ENCODE measurements at regions not wholly inside any gene's neighbourhood (a gene's known extent, or its start where the extent isn't known, plus 50 kb on each side); places are given as distances from the start of the nearest gene placed in this dataset.

GRCh38 chr9:105854026-105854782 lies 159.9 kb downstream of the TMEM38B start:
- TF ChIP-seq, protein P1, sequence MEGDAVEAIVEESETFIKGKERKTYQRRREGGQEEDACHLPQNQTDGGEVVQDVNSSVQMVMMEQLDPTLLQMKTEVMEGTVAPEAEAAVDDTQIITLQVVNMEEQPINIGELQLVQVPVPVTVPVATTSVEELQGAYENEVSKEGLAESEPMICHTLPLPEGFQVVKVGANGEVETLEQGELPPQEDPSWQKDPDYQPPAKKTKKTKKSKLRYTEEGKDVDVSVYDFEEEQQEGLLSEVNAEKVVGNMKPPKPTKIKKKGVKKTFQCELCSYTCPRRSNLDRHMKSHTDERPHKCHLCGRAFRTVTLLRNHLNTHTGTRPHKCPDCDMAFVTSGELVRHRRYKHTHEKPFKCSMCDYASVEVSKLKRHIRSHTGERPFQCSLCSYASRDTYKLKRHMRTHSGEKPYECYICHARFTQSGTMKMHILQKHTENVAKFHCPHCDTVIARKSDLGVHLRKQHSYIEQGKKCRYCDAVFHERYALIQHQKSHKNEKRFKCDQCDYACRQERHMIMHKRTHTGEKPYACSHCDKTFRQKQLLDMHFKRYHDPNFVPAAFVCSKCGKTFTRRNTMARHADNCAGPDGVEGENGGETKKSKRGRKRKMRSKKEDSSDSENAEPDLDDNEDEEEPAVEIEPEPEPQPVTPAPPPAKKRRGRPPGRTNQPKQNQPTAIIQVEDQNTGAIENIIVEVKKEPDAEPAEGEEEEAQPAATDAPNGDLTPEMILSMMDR (conservative IDR thresholded peaks at IDR 0.05; ENCODE audit: low read depth) = no peak
- CTCF ChIA-PET = interaction anchor here (0.6 to 2.3 kb wide), 2 partner anchors 12 to 1013 kb away, joined by 3 to 10 read pairs; no protein-coding TSS in a partner anchor
- H3K27ac ChIP-seq = no peak overlapping the region
- POLR2A ChIA-PET (ENCODE audit: low non-redundant PET) = no interaction called here
- no peak for DNase-seq (ENCODE audit: low spot score)

GRCh38 chr9:105854783-105855724 lies 160.7 kb downstream of the TMEM38B start:
- CTCF ChIA-PET = interaction anchor here (0.5 to 2.3 kb wide), 4 partner anchors 13 to 1881 kb away, joined by 3 to 10 read pairs (median 4); no protein-coding TSS in a partner anchor
- no peak for DNase-seq (ENCODE audit: low spot score)
- no peak overlapping the region for H3K27ac ChIP-seq
- TF ChIP-seq, protein P1 (conservative IDR thresholded peaks at IDR 0.05; ENCODE audit: low read depth) = no peak
- POLR2A ChIA-PET (ENCODE audit: low non-redundant PET) = no interaction called here

- DNase-seq (ENCODE audit: low spot score) = no peak
- TF ChIP-seq, protein P1 (conservative IDR thresholded peaks at IDR 0.05; ENCODE audit: low read depth) = no peak
- ChIA-PET CTCF (interaction anchor here (0.9 to 2.3 kb wide), 2 partner anchors 14 to 53 kb away, joined by 3 to 10 read pairs; no protein-coding TSS in a partner anchor), POLR2A (ENCODE audit: low non-redundant PET) (no interaction called here)
- H3K27ac ChIP-seq = no peak overlapping the region
These were observed 161.6 kb downstream of the TMEM38B start for GRCh38 chr9:105855987-105856386.

GRCh38 chr9:105858006-105858690 lies 163.8 kb downstream of the TMEM38B start:
- ChIA-PET CTCF (no interaction called here), POLR2A (ENCODE audit: low non-redundant PET) (no interaction called here)
- no peak for DNase-seq (ENCODE audit: low spot score)
- TF ChIP-seq, protein P1 (conservative IDR thresholded peaks at IDR 0.05; ENCODE audit: low read depth) = no peak
- H3K27ac ChIP-seq = no peak overlapping the region

DNA sequence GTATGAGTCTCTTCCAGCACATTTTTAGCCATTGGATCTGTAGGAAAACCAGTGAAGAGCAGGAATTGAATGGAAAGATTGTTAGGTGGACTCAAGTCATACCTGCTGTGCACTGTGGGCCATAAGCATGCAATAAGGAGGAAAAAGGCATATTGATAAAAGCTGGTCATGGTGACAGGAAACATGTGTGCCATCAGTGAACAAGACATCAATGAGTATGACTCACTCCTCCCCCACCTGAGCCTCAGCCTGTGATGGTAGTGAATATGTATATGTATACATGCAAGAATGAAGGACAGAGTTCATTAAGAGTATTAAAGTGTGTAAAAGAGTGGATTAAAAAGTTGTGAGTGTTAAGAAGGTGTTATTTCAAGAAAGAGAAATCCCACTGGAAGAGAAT lies 164.5 kb downstream of the TMEM38B start:
- TF ChIP-seq, protein P1 (conservative IDR thresholded peaks at IDR 0.05; ENCODE audit: low read depth) = no peak
- POLR2A ChIA-PET (ENCODE audit: low non-redundant PET) = no interaction called here
- no peak for DNase-seq (ENCODE audit: low spot score)
- no peak overlapping the region for H3K27ac ChIP-seq
- CTCF ChIA-PET = no interaction called here
